ENCODE measurements at regions not wholly inside any gene's neighbourhood (a gene's known extent, or its start where the extent isn't known, plus 50 kb on each side); places are given as distances from the start of the nearest gene placed in this dataset.

- Mint-ChIP-seq H3K36me3 (ENCODE audit: low read depth) (no peaks in the 10 kb centered on the region), H3K4me1 (no peaks in the 10 kb centered on the region), H3K4me3 (no peak overlapping the region), H3K27ac (no peak overlapping the region), H3K27me3 (ENCODE audit: low read depth) (peaks cover 18% of the 10 kb centered on the region), H3K9me3 (no peaks in the 10 kb centered on the region)
- no peak for TF ChIP-seq CTCF (IDR thresholded peaks at IDR 0.05; ENCODE audit: unreplicated experiment in 3 of 3)
Observed at GRCh38 chr2:60621688-60622429, 68.4 kb upstream of the BCL11A start.

GRCh38 chr2:60623040-60623439, 69.6 kb upstream of the BCL11A start:
- Mint-ChIP-seq H3K9me3 (no peaks in the 10 kb centered on the region), H3K27me3 (ENCODE audit: low read depth) (peaks cover 18% of the 10 kb centered on the region), H3K4me1 (no peaks in the 10 kb centered on the region), H3K27ac (no peak overlapping the region), H3K36me3 (ENCODE audit: low read depth) (no peaks in the 10 kb centered on the region), H3K4me3 (no peak overlapping the region)
- TF ChIP-seq CTCF (IDR thresholded peaks at IDR 0.05; ENCODE audit: unreplicated experiment in 3 of 3) = no peak

GRCh38 chr2:60627412-60627811, 74.0 kb upstream of the BCL11A start:
- Mint-ChIP-seq H3K4me3 (no peak overlapping the region), H3K4me1 (peaks cover 5% of the 10 kb centered on the region), H3K27me3 (ENCODE audit: low read depth) (peaks cover 27% of the 10 kb centered on the region), H3K9me3 (no peaks in the 10 kb centered on the region), H3K27ac (no peak overlapping the region), H3K36me3 (ENCODE audit: low read depth) (no peaks in the 10 kb centered on the region)
- TF ChIP-seq CTCF (IDR thresholded peaks at IDR 0.05; ENCODE audit: unreplicated experiment in 3 of 3) = no peak

GRCh38 chr2:60628026-60628425, 74.6 kb upstream of the BCL11A start:
- Mint-ChIP-seq H3K27me3 (ENCODE audit: low read depth) (peaks cover 25% of the 10 kb centered on the region), H3K4me1 (peaks cover 5% of the 10 kb centered on the region), H3K9me3 (no peaks in the 10 kb centered on the region), H3K27ac (no peak overlapping the region), H3K36me3 (ENCODE audit: low read depth) (no peaks in the 10 kb centered on the region), H3K4me3 (no peak overlapping the region)
- TF ChIP-seq CTCF (IDR thresholded peaks at IDR 0.05; ENCODE audit: unreplicated experiment in 3 of 3) = no peak

- TF ChIP-seq CTCF (IDR thresholded peaks at IDR 0.05; ENCODE audit: unreplicated experiment in 3 of 3) = no peak
- Mint-ChIP-seq H3K27ac (no peak overlapping the region), H3K36me3 (ENCODE audit: low read depth) (no peaks in the 10 kb centered on the region), H3K9me3 (no peaks in the 10 kb centered on the region), H3K4me1 (peaks cover 5% of the 10 kb centered on the region), H3K27me3 (ENCODE audit: low read depth) (peaks cover 24% of the 10 kb centered on the region), H3K4me3 (no peak overlapping the region)
Observed at GRCh38 chr2:60628615-60629304, 75.3 kb upstream of the BCL11A start.

GRCh38 chr2:60629305-60629662, 75.8 kb upstream of the BCL11A start:
- TF ChIP-seq CTCF (IDR thresholded peaks at IDR 0.05; ENCODE audit: unreplicated experiment in 3 of 3) = no peak
- Mint-ChIP-seq H3K9me3 (no peaks in the 10 kb centered on the region), H3K36me3 (ENCODE audit: low read depth) (no peaks in the 10 kb centered on the region), H3K4me1 (peaks cover 5% of the 10 kb centered on the region), H3K27ac (no peak overlapping the region), H3K27me3 (ENCODE audit: low read depth) (peaks cover 24% of the 10 kb centered on the region), H3K4me3 (no peak overlapping the region)

Measured in nephron (organoid).